ENCODE measurements at regions not wholly inside any gene's neighbourhood (a gene's known extent, or its start where the extent isn't known, plus 50 kb on each side); places are given as distances from the start of the nearest gene placed in this dataset.
A peak's percentile ranks its signal among the peaks of the same experiment; 100 is the strongest.

- intact Hi-C loops (cut with DNase I, micrococcal nuclease) = no loop called here
- DNase-seq (peak in 1 of 2 donors; percentile 49), ATAC-seq (peak; percentile 61)
These were observed 441.5 kb upstream of the POU3F3 start for GRCh38 chr2:104412384-104412783.

- DNase-seq (no peak), ATAC-seq (no peak)
- intact Hi-C loops (cut with DNase I, micrococcal nuclease) = no loop called here
These were observed 440.0 kb upstream of the POU3F3 start for GRCh38 chr2:104413890-104414289.

DNA sequence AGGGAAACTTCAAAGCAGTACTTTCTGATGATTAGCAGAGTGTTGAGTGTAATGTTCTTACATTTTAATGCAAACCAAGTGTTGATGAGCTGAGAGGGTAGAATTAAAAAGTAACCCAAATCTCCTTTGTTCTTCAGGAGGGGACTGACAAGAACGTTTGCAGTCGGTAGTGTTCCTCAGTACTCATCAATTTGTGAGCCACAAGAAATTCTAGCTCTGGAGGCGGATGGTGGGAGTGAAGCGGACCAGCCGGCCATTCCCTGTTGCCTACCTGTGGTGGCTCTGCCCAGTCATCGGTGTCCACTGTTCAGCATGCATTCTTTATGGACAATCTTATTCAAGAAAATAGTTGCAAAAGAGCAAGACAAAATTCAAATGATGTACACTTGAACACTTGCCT, 438.6 kb upstream of the POU3F3 start:
- no peak for DNase-seq
- intact Hi-C loops (cut with DNase I, micrococcal nuclease) = no loop called here
- no peak for ATAC-seq

DNA sequence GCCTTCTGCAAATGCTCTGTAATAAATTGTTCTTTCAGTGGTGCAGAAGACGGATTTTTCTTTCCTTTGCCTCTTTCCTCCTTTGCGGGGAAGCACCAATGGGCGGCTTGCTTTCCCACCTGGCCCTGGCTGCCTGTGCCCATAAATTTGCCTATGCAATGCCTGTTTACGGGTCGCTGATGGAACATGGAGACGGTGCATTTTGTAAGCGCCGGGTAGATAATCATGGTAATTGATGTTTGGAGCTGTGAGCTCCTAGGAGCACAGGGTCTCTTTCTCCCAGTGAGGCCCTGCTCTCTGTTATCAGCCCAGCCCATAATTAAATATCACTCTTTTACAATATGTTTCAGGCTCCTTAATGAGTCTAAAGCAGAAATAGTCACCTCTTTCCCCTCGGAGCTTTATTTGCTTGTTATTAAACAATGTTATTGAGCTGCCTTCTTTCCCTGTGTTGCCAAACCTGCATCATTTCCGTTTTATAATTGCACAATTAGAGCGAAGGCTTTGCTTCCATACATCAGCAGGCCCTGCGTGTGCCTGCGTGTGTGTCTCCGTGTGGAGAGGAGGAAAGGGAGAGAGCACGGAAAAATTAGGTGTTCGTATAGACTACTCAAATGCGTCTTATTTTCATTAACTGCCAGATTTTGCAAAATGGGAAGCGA, 437.4 kb upstream of the POU3F3 start:
- DNase-seq (no peak), ATAC-seq (no peak)
- intact Hi-C loops (cut with DNase I, micrococcal nuclease) = no loop called here

DNA sequence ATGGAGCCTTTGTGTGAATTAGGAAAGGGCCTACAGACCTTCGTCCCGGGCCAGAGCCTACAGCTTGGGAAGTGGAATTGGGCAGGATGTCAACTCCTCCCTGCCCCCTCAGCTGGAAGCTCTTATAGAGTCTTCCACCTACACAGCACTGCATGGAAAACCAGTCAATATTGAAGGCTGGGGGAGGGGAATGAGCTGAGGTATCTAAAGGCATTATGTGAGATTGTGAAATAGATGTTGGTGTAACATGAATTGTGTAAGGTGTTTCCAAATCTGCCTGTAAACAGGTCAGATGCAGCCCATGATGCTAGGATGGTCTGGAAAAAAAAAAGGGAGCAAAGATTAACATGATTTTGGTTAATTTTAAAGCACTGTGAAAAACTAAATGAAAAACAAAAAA, 433.5 kb upstream of the POU3F3 start:
- DNase-seq = no peak
- intact Hi-C loops (cut with DNase I, micrococcal nuclease) = no loop called here
- ATAC-seq = no peak

DNA sequence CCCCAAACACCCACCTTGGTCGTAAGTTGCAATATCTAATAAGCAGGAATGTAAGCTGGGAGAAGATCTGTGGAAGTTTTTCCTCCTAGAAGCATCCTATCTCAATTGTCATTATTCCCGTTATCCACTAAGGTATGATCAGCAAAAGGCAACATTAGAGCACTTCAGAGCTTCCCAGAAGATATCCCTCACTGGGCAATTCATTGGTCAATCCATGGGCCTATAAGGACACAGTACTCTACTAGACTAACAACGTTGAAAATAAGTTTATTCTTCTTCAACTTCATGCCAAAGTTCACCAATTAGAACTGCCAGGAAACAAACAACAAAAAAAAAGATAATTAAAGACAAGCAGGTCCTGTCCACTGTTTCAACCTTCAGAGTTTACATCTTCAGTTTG, 433.0 kb upstream of the POU3F3 start:
- ATAC-seq = no peak
- DNase-seq = no peak
- intact Hi-C loops (cut with DNase I, micrococcal nuclease) = no loop called here

DNA sequence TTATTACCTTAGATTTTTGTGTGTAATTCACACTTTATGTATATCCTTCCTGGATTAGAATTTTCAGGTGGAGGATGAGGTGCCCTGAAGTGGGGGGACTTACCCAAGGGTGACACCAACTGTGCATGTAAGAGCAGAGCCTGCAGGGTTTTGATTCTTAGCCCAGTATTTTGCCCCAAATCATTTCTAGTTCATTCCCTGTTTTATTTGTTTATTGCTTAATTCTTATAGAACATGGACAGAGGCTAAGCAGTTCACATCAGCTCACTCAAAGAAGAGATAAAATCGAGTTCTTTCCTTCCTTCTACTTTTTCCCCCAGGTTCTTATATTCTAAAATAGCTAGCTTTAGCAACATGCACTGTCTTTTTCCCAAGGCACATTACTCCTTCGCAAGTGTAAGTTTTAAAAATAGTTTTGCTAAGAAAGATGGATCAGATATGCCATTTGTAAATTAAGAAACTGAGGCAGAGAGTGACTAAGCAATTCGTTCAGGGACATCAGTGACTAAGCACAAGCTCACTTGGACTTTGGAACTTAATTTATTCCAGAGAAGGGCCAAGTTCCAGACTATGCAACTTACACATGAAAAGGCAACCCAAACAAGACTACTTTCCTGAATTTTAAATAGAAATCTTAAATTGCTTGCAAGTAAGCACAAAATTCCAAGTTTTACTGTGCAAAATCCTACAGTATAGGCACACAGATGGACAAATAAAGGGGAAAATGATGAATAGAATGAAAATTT, 427.9 kb upstream of the POU3F3 start:
- no peak for ATAC-seq
- DNase-seq = no peak
- intact Hi-C loops (cut with DNase I, micrococcal nuclease) = no loop called here

DNA sequence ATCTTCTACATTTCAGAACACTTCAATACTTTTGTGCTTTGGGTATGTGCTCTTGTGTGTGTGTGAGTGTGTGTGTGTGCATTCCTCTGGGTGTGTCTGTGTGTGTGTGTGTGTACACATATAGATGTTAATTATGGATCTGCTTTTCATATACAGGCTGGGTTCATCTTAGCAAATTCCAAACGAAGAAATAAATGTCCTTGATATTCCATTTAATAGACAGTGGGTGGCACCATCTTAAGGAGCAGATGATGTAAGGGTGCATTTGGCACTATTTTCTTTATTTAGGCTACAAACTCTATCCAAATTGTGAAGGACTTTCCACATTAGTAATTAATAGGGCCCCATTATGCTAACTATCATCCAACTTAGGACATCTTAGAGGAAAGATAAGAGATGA, 425.8 kb upstream of the POU3F3 start:
- DNase-seq (no peak), ATAC-seq (no peak)
- intact Hi-C loops (cut with DNase I, micrococcal nuclease) = no loop called here

DNA sequence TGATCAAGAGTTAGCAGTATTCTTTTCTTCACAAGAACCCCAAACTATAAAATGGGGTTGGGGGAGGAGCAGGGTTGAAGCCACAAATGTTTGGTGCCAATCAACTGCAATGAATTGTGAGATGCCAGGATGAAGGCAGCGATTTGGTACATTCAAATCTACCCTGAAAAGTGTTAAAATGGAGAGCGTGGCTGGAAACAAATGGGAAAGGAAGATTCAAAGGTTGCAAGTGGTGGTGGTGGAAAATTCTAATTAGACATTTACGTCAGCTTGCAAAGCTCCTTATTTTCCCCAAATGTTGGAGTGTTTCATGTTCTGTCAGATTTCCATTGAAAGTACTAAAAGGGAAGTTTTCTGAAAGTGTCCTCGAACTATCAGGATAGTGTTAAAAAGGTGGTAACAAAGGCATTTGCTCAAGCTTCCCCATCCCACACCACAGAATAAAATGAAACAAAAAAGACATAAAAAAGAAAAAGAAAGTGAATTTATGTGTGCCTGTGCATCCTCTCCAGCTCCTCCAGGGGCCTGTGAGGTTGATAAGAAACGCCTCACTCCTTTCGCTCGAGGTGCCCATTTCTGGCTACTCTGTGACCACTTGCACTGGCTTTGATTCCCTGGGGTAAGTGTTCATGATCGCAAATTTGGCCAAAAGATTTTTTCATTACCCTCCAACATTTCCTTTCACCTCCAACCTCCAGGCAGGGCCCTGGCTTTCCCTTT, 424.1 kb upstream of the POU3F3 start:
- DNase-seq (no peak), ATAC-seq (no peak)
- intact Hi-C loops (cut with DNase I, micrococcal nuclease) = no loop called here

GRCh38 chr2:104430359-104430740, 423.6 kb upstream of the POU3F3 start:
- ATAC-seq = no peak
- intact Hi-C loops (cut with DNase I, micrococcal nuclease) = no loop called here
- DNase-seq = no peak

DNA sequence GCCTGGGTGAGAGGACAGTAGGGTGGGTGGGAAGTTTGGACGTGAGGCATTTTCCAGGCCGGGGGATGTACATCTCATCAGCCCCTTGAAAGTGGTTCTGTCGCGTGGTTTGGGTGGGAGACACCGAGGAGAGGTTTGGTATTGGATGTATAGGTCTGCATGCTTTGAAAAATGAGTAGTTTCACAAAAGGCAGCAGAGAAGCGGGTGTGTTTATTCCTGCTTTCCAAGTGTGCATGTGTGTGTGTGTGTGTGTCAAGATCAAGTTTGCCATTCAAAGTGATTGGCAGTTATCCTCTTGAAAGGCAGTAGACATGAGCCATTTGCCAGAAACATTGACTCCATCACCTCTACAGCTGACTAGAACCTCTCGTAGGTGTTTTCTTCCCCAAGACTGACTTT, 423.1 kb upstream of the POU3F3 start:
- ATAC-seq (no peak), DNase-seq (no peak)
- intact Hi-C loops (cut with DNase I, micrococcal nuclease) = no loop called here

DNA sequence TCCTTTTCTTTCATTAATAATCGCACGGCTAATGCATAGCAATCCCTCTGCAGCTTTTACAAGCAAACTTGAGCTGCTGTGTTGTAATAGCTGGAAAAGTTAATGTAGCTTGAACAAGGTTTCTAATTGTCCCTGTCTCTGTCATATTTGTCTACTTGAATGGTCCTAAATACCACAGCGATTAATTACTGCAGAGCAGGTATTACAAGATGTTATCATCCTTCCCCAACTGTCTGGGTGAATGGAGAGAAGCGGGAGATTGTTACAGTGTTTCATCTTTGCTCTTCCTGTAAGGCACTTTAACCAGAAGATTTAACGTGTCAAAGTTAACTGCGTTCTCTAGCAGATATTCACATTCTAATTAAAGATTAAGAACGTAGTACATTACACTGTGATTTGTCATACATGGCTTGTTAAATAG, 422.2 kb upstream of the POU3F3 start:
- intact Hi-C loops (cut with DNase I, micrococcal nuclease) = no loop called here
- no peak for DNase-seq
- ATAC-seq = no peak

- intact Hi-C loops (cut with DNase I, micrococcal nuclease) = no loop called here
- DNase-seq (no peak), ATAC-seq (no peak)
These were observed 421.5 kb upstream of the POU3F3 start for GRCh38 chr2:104432401-104432800.

GRCh38 chr2:104432991-104433390, 420.9 kb upstream of the POU3F3 start:
- no peak for ATAC-seq
- DNase-seq = no peak
- intact Hi-C loops (cut with DNase I, micrococcal nuclease) = no loop called here

- DNase-seq (no peak), ATAC-seq (no peak)
- intact Hi-C loops (cut with DNase I, micrococcal nuclease) = no loop called here
These were observed 420.3 kb upstream of the POU3F3 start for GRCh38 chr2:104433657-104434056.

GRCh38 chr2:104434318-104434792, 419.6 kb upstream of the POU3F3 start:
- DNase-seq (peak; percentile 29), ATAC-seq (peak; percentile 90)

DNA sequence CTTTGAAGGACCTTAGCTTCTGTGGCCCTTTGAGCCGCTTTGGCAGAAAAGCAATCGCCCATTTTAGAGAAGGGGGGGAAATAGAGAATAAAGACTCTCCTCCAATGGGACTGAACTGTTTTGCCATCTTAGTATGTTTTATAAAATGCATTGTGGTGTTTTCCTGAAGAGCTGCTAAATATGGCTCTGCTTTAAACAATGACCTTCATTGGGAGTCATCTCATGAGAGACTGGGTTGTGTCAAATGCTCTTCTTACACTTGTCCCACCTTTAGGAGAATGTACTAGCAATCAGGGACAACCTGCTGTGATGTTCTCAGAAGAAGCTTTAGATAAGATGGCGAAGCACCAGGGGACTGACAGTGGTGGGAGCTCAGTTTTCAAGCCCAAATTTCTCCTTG, 418.9 kb upstream of the POU3F3 start:
- DNase-seq (no peak), ATAC-seq (no peak)
- intact Hi-C loops (cut with DNase I, micrococcal nuclease) = no loop called here

More at GRCh38 chr2:104434318-104434792, 419.6 kb upstream of the POU3F3 start:
- intact Hi-C loops (cut with DNase I, micrococcal nuclease) = no loop called here

GRCh38 chr2:104438481-104438880, 415.4 kb upstream of the POU3F3 start:
- intact Hi-C loops (cut with DNase I, micrococcal nuclease) = no loop called here
- ATAC-seq (no peak), DNase-seq (no peak)

- no peak for ATAC-seq
- intact Hi-C loops (cut with DNase I, micrococcal nuclease) = no loop called here
- no peak for DNase-seq
These were observed 410.8 kb upstream of the POU3F3 start for GRCh38 chr2:104443145-104443544.

- DNase-seq (no peak), ATAC-seq (no peak)
- intact Hi-C loops (cut with DNase I, micrococcal nuclease) = no loop called here
These were observed 409.5 kb upstream of the POU3F3 start for GRCh38 chr2:104444392-104444791.
